ENCODE measurements at regions not wholly inside any gene's neighbourhood (a gene's known extent, or its start where the extent isn't known, plus 50 kb on each side); places are given as distances from the start of the nearest gene placed in this dataset.

- Histone ChIP-seq H3F3A (ENCODE audit: control insufficient read depth, insufficient read depth) (no peaks in the 10 kb centered on the region), H3K4me2 (ENCODE audit: low read length) (no peak overlapping the region), H3K79me2 (ENCODE audit: control insufficient read depth, low read length) (no peaks in the 10 kb centered on the region), H3K36me3 (ENCODE audit: control insufficient read depth, low read length) (no peaks in the 10 kb centered on the region), H3K9me2 (replicated peaks; ENCODE audit: control insufficient read depth, low read length) (no peaks in the 10 kb centered on the region), H3K4me3 (ENCODE audit: low read length) (no peak overlapping the region), H3K27me3 (ENCODE audit: control insufficient read depth, low read length) (no peaks in the 10 kb centered on the region), H3K27ac (ENCODE audit: low read depth, low read length) (no peak overlapping the region), H3K9me3 (ENCODE audit: control insufficient read depth, insufficient read depth, low read length) (no peaks in the 10 kb centered on the region), H3K4me1 (ENCODE audit: control insufficient read depth, low read length) (no peaks in the 10 kb centered on the region), H4K20me1 (ENCODE audit: control insufficient read depth, insufficient read depth, low read depth, low read length) (no peaks in the 10 kb centered on the region)
- TF ChIP-seq CTCF (IDR thresholded peaks at IDR 0.05; ENCODE audit: low read depth, low read length, poor library complexity, severe bottlenecking) (no peak), EZH2phosphoT487 (IDR thresholded peaks at IDR 0.05; ENCODE audit: borderline replicate concordance, low read length) (no peak)
These were observed 762.2 kb downstream of the NR2F2 start for GRCh38 chr15:97092656-97093055.

GRCh38 chr15:97096303-97096835 lies 765.9 kb downstream of the NR2F2 start:
- TF ChIP-seq CTCF (IDR thresholded peaks at IDR 0.05; ENCODE audit: low read depth, low read length, poor library complexity, severe bottlenecking) (no peak), EZH2phosphoT487 (IDR thresholded peaks at IDR 0.05; ENCODE audit: borderline replicate concordance, low read length) (no peak)
- Histone ChIP-seq H3K9me2 (replicated peaks; ENCODE audit: control insufficient read depth, low read length) (no peaks in the 10 kb centered on the region), H3K36me3 (ENCODE audit: control insufficient read depth, low read length) (no peaks in the 10 kb centered on the region)

GRCh38 chr15:97099040-97099439 lies 768.5 kb downstream of the NR2F2 start:
- TF ChIP-seq EZH2phosphoT487 (IDR thresholded peaks at IDR 0.05; ENCODE audit: borderline replicate concordance, low read length) (no peak), CTCF (IDR thresholded peaks at IDR 0.05; ENCODE audit: low read depth, low read length, poor library complexity, severe bottlenecking) (no peak)
- no peaks in the 10 kb centered on the region for H3K9me2 ChIP-seq (replicated peaks; ENCODE audit: control insufficient read depth, low read length)
- no peaks in the 10 kb centered on the region for H3K36me3 ChIP-seq (ENCODE audit: control insufficient read depth, low read length)
- no peak overlapping the region for H3K4me2 ChIP-seq (ENCODE audit: low read length)
- H3K27ac ChIP-seq (ENCODE audit: low read depth, low read length) = no peak overlapping the region
- H3K9me3 ChIP-seq (ENCODE audit: control insufficient read depth, insufficient read depth, low read length) = no peaks in the 10 kb centered on the region
- no peaks in the 10 kb centered on the region for H3K79me2 ChIP-seq (ENCODE audit: control insufficient read depth, low read length)
- H3K27me3 ChIP-seq (ENCODE audit: control insufficient read depth, low read length) = no peaks in the 10 kb centered on the region
- no peaks in the 10 kb centered on the region for H3F3A ChIP-seq (ENCODE audit: control insufficient read depth, insufficient read depth)
- no peaks in the 10 kb centered on the region for H4K20me1 ChIP-seq (ENCODE audit: control insufficient read depth, insufficient read depth, low read depth, low read length)
- no peaks in the 10 kb centered on the region for H3K4me1 ChIP-seq (ENCODE audit: control insufficient read depth, low read length)
- no peak overlapping the region for H3K4me3 ChIP-seq (ENCODE audit: low read length)

More at GRCh38 chr15:97096303-97096835, 765.9 kb downstream of the NR2F2 start:
- H3K4me3 ChIP-seq (ENCODE audit: low read length) = no peak overlapping the region
- no peaks in the 10 kb centered on the region for H4K20me1 ChIP-seq (ENCODE audit: control insufficient read depth, insufficient read depth, low read depth, low read length)
- H3K9me3 ChIP-seq (ENCODE audit: control insufficient read depth, insufficient read depth, low read length) = no peaks in the 10 kb centered on the region
- no peaks in the 10 kb centered on the region for H3K79me2 ChIP-seq (ENCODE audit: control insufficient read depth, low read length)
- H3K27ac ChIP-seq (ENCODE audit: low read depth, low read length) = no peak overlapping the region
- H3K27me3 ChIP-seq (ENCODE audit: control insufficient read depth, low read length) = no peaks in the 10 kb centered on the region
- H3K4me2 ChIP-seq (ENCODE audit: low read length) = no peak overlapping the region
- H3K4me1 ChIP-seq (ENCODE audit: control insufficient read depth, low read length) = no peaks in the 10 kb centered on the region
- H3F3A ChIP-seq (ENCODE audit: control insufficient read depth, insufficient read depth) = no peaks in the 10 kb centered on the region
